C1 segment of cervical spinal cord (tissue), 14 donors: ENCODE measurements at regions not wholly inside any gene's neighbourhood (a gene's known extent, or its start where the extent isn't known, plus 50 kb on each side); places are given as distances from the start of the nearest gene placed in this dataset.

Experiments
- DNase-seq, 14 donors: peaks; one replicate each; lab custom pipeline; 2025; lab: John Stamatoyannopoulos, UW

GRCh38 chr4:85260064-85260463 is 214.9 kb upstream of the ARHGAP24 start:
- no peak for DNase-seq

DNA sequence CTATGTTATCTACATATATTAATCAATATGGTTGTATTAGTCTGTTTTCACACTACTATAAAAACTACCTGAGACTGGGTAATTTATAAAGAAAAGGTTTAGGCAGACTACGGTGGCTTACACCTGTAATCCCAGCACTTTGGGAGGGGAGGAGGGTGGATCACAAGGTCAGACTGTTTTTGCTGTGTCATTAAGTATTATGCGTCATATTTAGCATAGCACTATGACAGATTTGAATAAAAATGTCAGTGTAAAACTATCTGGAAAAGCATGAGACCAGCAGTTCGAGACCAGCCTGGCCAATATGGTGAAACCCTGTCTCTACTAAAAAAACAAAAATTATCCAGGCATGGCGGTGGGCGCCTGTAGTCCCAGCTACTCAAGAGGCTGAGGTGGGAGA is 209.7 kb upstream of the ARHGAP24 start:
- no peak for DNase-seq

GRCh38 chr4:85268188-85268587 is 206.8 kb upstream of the ARHGAP24 start:
- no peak for DNase-seq

GRCh38 chr4:85268961-85269360 is 206.0 kb upstream of the ARHGAP24 start:
- DNase-seq: no peak

- no peak for DNase-seq
Observed at GRCh38 chr4:85274955-85275354, 200.0 kb upstream of the ARHGAP24 start.

DNA sequence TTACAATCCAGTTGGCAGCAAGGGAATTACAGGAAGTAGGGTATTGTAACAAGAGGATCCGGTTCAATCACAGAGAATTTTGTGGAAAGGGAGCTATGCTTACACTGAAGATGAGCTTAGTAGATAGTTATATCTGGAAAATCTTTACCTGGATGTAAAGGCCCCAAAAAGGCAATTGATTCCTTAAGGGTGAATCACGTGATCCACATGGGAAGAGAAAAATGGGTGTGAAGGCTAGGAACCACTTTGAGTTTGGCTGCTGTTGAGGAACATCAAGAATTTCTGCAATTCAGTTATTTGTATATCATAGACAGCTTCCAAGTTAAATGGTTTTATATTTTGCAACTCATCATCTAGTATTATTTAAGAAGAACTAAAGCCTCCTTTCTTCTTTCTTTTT is 194.0 kb upstream of the ARHGAP24 start:
- DNase-seq: no peak

DNA sequence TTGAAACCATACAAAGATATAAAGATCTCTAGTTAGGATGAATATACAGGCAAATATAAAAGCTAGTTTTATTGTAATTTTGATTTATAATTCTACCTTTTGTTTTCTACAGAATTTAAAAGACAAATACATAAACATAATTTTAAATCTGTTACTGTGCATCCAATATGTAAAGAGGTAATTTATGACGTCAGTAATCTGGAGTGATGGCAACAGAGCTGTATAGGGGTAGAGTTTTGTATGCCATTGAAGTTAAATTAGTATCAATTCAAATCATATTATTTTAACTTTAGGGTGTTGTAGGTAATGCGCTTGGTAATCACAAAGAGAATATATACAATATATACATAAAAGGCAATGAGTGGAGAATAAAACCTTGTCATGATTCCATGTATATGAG is 183.7 kb upstream of the ARHGAP24 start:
- DNase-seq: no peak

GRCh38 chr4:85298037-85298436 is 176.9 kb upstream of the ARHGAP24 start:
- no peak for DNase-seq

DNA sequence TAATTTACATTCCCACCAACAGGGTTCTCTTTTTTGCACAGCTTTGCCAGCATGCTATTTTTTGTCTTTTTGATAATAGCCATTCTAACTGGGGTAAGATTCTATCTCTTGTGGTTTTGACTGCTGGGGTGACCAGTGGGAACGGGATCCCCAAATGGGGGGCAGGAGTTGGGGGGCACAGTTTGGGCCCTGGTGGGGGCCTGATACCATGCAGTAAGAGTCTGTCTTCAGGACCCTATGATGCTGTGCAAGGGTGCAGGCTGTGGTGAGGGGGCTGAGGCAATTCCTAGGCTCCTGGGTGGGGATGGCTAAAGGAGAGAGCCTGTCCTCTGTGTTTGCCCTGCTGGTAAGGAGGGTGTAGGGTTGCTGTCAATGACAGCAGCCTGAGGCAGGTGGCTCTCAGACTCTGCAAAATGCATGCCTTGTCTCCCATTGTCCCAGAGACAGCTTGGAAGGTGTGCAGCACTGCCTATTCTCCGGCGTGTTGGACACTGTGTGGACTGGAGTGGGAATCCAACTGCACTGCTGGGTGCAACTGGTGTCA is 172.7 kb upstream of the ARHGAP24 start:
- DNase-seq: no peak

DNA sequence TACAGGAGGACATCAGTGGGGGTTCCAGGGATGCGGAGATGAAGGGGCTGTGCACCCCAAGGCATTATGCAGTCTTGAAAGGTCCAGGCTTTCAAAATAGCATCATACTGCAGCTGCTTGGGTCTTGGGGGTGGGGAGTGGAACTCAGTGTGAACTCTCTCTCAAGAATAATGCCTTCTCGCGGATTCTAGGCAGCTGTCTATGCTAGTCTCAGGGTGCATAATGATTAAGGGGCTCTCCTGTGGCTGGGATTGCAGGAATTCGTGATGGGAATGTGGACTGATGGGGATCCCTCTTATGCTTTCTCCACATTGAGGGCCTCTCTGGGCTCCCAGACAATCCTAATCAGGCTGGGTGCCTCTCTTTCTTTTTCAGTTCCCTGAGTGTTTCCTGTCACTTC is 172.2 kb upstream of the ARHGAP24 start:
- no peak for DNase-seq

DNA sequence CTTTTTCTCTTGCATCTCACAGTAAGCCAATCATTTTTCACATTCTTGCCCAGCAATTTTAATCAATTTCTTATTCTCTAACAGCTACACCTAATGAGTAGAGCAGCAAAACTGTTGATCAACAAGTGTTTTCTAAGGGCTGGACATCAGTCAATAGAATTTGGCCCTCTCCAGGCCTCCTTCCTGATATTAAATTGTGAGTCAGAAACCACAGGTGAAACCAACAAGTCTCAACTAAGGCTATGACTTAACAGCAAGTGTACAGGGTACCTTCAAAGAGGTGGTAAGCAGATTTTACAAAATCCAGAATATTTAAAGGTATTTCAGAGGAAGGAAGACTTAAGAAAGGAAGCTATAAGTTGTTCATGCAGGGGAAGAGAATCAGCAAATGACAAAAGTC is 156.5 kb upstream of the ARHGAP24 start:
- no peak for DNase-seq

GRCh38 chr4:85358831-85359230 is 116.1 kb upstream of the ARHGAP24 start:
- DNase-seq: no peak

DNA sequence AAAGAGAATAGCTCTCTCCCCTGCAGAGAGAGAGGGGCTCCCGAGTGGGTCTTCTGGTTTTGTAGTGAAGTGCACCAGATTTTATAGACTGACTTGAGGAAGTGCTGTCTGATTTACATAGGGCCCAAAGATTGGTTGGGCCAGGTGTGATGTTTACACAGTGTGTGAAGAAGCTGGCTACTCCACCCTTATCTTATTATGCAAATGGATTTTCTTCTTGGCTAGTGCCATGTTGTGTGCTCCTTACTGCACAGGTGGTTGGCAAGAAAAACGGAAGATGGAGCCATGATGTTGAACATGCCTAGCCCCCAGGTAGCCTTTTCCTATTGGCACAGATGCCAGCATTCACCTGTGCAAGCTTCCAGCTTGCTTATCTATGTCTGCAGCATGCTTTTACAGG is 112.4 kb upstream of the ARHGAP24 start:
- no peak for DNase-seq

- no peak for DNase-seq
Observed at GRCh38 chr4:85367815-85368214, 107.1 kb upstream of the ARHGAP24 start.

DNA sequence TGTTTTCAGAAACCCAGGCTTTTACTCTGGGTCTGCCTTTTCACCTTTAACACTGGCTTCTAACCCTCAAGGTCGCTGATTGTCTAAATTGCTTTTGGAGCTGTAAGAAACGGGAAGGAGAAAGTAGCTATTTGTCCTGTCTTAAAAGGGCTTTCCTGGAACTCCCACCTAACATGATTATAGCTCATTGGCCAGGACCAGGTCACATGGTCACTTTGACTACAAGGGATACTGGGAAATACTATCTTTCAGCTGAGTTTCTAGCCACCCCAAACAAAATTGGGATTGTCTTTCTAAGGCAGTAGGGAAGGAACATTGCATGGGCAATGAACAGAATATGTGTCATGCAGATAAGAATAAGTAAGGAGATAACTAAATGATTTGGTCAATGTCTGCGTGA is 106.7 kb upstream of the ARHGAP24 start:
- no peak for DNase-seq

DNA sequence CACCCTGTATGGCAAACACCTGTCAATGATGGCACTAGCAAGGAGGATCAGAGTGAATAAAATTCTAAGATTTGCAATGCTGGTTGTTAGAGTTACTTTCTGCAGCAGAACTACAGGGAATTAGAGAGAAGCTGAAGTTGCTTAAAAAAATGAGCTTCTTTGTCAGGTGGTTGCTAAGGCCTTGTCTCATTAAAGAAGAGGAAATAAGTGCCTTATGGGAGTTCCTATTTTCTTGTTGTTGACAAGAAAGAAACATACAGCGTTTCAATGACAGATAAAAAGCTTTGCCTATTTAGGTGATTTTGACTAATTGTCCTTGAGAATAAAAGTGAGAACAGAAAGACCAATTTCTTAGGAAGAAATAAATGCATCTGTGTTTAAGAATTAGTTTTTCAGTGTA is 106.0 kb upstream of the ARHGAP24 start:
- DNase-seq: no peak

GRCh38 chr4:85369703-85370380 is 105.1 kb upstream of the ARHGAP24 start:
- DNase-seq: no peak

DNA sequence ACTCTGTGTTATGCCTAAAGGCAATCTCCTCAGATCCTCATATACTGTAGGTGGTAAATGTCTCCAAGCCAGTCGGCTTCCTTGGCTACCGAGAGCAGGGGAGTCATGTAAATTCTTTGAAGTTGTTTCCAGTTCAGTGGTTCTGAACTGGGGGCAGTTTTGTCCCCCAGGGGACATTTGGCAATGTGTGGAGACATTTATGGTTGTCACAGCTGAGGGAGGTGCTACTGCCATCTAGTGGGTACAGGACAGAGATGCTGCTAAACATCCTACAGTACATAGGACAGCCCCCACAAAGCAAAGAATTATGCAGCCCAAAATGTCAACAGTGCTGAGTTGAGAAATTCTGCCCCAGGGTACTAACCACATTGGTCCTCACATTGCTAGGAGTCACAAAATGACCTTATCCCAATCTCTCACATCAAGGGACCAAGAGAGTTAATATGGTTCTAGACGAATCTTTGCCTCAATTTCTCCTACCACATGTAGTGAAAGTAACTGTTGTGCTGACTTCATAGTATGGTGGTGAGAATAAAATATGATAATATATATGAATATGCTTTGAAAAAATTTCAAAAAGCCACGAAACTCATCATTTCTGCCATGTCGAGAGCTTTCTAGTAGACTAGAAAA is 104.4 kb upstream of the ARHGAP24 start:
- peak in 3 of 14 donors; percentile 8 to 30 (median 13) for DNase-seq

GRCh38 chr4:85372966-85373365 is 102.0 kb upstream of the ARHGAP24 start:
- peak in 1 of 14 donors; percentile 0 for DNase-seq

DNA sequence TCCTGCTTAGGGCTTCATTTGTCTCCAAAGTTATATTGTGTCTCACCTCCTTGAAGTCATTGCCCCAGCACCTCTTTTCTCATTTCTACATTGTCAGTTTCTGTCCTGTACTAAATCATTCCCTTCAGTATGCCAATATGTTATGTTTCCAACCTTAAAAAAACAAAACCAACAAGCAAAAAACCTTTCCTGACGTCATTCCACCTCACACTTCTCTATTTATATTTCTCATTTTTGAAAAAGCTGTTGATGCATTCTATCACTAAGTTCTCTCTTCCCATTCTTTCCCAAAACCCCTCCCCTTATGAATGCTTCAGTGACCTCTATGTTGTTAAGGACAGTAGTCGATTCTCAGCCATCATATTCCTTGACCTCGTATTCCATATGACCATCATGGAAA is 98.7 kb upstream of the ARHGAP24 start:
- DNase-seq: no peak

- DNase-seq: no peak
Observed at GRCh38 chr4:85381968-85382367, 93.0 kb upstream of the ARHGAP24 start.

- DNase-seq: no peak
Observed at GRCh38 chr4:85391071-85391470, 83.9 kb upstream of the ARHGAP24 start.
